GM21447 (cell line): ENCODE measurements at regions not wholly inside any gene's neighbourhood (a gene's known extent, or its start where the extent isn't known, plus 50 kb on each side); places are given as distances from the start of the nearest gene placed in this dataset.
"Not testable (repeated sequence)": the region's sequence is repeated elsewhere in the genome, so short reads cannot be mapped to it uniquely, and the experiment has no call there.

Experiments
- ATAC-seq: cut with Tn5 transposase; IDR thresholded peaks from one replicate; pipeline ENCODE4 v1.9.1; 2021; ENCODE audit not compliant: unreplicated experiment

DNA sequence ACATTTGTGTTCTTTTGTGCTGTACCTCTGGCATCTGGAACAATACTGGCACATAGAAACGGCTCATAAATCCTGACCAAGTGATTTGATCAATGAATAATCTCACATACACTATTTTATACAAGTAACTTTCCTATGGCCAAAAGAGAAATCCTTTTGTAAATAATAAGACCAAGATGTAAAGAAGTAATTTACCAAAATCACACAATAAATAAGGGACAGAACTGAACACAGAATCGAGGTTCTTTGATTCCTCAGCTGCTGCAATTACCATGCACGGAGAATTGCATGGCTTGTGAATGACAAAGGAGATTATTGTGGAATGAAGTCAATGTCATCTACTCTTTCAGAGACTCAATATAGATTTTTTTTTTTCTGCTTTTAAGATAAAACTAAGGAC is 576.8 kb upstream of the SMIM31 start:
- ATAC-seq: no peak

DNA sequence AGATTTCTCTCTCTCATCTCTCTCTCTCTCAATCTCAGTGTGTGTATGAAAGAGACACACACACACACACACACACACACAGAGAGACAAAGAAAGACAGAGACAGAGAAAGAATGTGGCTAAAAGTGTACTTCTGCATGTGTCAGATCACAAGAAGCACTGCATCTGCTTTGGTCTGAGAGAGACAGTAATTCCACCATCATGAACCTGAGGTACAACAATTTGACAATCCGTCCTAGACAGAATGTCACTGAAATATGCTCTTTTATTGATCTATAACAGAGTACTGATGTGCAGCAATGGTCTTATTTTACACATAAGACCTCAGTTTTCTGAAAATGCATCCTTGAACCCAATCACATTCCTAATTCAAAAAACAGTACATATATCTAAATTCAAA is 576.2 kb upstream of the SMIM31 start:
- no peak for ATAC-seq

DNA sequence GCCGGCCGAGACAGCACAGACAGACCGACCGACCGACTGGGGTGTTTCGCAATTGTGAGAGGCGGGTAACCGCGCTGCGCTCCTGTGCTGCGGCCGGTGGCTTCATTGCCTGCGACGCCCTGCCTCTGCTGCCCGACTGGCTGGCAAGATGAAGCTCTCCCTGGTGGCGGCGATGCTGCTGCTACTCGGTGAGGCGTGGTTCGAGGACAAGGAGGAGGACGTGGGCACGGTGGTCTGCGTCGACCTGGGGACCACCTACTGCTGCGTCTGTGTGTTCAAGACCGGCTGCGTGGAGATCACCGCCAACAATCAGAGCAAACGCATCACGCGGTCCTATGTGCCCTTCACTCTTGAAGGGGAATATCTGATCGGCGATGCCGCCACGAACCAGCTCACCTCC is 565.7 kb upstream of the SMIM31 start:
- ATAC-seq: no peak

- ATAC-seq: no peak
Measured at GRCh38 chr4:164192844-164193243, 561.1 kb upstream of the SMIM31 start.

GRCh38 chr4:164193676-164194075 is 560.3 kb upstream of the SMIM31 start:
- no peak for ATAC-seq

- no peak for ATAC-seq
Measured at GRCh38 chr4:164197556-164197955, 556.4 kb upstream of the SMIM31 start.

DNA sequence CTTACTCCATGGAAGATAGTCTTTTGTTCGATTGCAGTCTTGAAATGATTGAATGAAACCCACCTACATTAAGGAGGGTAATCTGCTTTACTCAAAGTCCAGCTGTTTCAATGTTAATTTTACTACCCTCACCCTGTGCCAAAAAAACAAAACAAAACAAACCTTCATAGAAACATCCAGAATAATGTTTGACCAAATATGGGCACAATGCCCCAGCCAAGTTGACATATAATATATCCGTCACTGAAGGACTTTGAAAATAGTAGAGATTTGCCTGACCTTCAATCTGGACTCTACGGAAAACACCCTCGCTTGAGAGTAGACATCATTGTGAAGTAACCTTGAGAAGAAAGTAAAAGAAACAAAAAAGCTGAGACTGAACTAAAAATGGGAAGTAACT is 550.5 kb upstream of the SMIM31 start:
- ATAC-seq: no peak

DNA sequence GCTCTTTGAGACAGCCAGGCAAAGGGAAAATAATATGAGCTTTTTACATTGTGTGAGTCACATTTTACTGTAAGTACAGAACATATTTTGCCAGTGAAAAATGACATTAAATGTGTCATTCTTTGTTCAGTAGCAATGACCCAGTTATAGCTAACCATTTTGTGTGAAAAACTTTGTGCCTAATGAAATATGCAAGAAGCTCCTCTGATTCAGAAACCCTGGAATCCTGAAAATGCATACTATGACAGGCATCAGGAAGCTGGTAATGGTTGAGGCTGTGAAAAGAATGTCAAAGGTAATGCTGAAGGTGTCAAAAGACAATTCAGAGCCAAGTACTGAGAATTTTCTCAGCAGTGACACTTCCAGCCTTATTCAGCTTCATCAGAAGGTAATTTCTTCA is 549.5 kb upstream of the SMIM31 start:
- ATAC-seq: no peak

GRCh38 chr4:164207460-164207859 is 546.5 kb upstream of the SMIM31 start:
- no peak for ATAC-seq

GRCh38 chr4:164210377-164210776 is 543.6 kb upstream of the SMIM31 start:
- ATAC-seq: no peak

DNA sequence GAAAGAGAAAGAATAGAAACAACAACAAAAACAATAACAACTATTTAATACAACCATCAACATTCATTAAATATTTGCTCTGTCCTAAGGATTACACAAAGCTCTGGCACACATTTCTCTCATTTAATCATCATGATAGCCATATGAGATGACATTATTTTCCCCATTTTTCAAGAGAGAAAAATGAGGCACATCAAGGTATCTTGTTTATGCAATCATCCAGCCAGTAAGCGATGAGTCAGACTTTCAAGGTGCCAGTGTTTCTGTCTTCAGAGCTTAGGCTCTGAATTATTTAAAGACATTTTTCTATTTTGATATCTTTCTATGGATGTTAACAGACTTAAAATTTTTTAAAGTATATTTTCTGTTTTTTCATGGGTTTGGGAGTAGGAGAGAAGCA is 541.8 kb upstream of the SMIM31 start:
- no peak for ATAC-seq

DNA sequence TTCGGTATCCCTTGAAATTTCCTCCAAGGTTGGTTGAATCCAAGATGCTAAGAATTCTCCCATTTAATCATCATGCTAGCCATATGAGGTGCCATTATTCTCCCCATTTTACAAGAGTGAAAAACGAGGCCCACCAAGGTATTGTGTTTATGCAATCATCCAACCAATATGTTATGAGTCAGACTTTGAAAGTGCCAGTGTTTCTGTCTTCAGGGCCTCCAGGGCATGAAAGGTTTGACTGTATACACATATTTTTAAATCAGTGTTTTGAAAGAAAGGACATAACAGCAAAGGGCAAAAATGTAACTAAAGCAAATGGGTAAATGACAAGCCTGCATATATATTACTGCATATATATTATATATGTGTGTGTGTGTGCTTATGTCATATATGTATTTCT is 541.2 kb upstream of the SMIM31 start:
- no peak for ATAC-seq

GRCh38 chr4:164215113-164215741 is 538.7 kb upstream of the SMIM31 start:
- no peak for ATAC-seq

DNA sequence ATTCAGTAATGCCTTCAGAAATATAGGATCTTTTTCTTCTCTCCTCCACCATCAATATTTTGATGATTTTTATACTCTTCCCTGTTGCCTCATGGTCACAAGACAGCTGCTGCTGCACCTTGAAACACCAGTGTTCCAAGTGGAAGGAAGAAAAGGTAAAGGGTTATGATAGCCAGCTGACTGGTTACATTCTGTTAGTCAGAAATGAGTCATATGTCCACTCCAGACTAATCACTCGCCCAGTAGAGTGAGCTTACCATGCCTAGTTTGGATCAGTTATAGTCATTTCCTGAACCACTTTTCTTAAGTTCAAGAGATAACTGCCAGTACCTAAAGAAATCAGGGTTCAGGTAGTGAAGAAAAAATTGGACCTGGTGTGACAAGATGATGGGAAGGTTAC is 532.3 kb upstream of the SMIM31 start:
- ATAC-seq: no peak

GRCh38 chr4:164224871-164225270 is 529.1 kb upstream of the SMIM31 start:
- no peak for ATAC-seq

- ATAC-seq: no peak
Measured at GRCh38 chr4:164229255-164229654, 524.7 kb upstream of the SMIM31 start.

- no peak for ATAC-seq
Measured at GRCh38 chr4:164239433-164239832, 514.5 kb upstream of the SMIM31 start.

DNA sequence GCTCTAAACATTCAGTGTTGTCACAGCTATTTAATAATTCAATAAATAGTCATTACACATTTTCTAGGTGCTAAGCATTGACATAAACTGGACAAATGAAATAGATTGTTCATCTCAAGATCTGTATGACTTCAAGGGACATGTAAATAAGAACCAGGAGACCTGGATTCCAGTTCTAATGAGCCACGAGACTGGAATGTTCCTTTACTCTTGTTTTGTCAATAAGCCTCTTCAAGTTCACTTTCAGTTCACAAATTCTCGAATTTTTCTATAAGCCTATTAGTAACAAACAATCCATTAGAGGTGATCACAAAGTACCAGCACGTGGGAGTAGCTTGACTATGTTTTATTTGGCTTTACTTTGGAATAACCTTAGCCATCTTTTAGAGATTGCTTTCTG is 514.0 kb upstream of the SMIM31 start:
- no peak for ATAC-seq

DNA sequence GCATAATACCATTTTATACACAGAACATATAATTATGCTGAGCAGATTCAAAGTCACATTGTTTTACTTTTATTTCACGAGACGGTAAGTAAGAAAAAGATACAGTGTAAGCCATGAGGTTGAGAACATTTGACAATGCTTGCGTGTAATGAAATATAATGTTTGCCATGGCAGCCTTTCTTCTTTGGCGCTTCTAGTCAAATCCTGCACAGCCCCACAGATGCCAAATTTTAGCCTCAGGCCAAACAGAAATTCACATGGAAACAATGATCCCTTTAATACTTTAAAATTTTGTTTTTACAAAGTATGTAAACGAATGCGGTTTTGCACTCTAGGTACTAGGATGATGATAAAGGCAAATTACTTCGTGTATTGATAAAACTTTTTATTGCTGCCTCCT is 502.7 kb upstream of the SMIM31 start:
- ATAC-seq: no peak

DNA sequence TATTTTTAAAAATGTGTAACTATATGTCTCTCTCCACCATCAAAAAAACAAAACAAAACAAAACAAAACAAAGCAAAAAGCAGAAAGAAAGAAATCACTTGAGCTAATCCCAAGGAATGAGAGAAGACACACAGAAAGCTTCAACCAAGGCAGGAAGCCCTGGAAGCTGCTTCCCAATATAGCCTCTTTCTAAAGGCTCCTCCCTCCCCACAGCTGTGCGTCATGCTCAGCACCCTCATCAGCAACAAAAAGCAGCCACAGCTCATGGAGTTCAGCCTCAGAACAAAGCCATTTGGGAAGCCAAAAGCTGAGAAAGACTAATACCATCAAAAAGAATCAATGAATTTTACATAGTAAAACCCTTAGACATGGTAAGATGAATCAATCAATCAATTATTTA is 501.6 kb upstream of the SMIM31 start:
- ATAC-seq: no peak

- ATAC-seq: no peak
Measured at GRCh38 chr4:164261831-164262230, 492.1 kb upstream of the SMIM31 start.

DNA sequence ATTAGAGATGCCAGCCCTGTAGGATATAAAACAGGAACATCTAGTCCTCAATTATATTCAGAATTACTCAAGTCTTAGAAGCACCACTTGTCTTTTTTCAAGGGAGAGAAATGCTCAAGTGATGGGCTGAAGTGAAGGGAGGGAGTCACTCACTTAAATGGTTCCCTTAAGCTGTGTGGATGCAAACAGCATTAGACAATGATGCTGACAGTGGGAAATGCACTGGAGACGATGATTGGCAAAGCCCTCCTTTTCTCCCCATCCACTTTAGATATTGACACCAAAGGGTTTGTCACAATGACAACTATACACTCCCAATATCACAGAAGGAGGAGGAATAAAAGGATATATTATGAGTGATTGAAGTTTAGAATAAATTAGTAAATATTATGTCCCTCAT is 491.4 kb upstream of the SMIM31 start:
- not testable (repeated sequence) for ATAC-seq

DNA sequence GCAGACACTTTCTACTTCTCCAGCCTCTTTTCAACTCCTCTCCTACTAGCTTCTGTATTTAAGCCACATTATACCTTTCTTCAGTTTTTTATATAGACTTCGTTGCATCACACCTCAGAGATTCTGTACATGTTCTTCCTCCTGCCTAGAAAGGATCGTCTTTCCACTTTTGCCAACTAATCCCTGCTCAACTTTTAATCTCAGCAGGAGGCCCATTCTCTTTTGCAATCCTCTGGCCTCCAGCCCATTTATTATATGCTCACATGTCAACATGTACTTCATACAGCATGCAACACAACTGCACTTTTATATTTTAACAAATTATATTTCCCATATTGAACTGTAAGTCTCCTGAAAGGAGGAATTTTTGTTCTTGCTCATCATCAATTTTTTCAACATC is 476.5 kb upstream of the SMIM31 start:
- not testable (repeated sequence) for ATAC-seq

GRCh38 chr4:164287173-164287572 is 466.8 kb upstream of the SMIM31 start:
- no peak for ATAC-seq
